ENCODE measurements at regions not wholly inside any gene's neighbourhood (a gene's known extent, or its start where the extent isn't known, plus 50 kb on each side); places are given as distances from the start of the nearest gene placed in this dataset.

- TF ChIP-seq CTCF (IDR thresholded peaks at IDR 0.05) = no peak; the same call in 1 of the 2 replicates
Measured at GRCh38 chr7:13476881-13477444, 512.5 kb downstream of the ETV1 start.

GRCh38 chr7:13489386-13489785 lies 500.1 kb downstream of the ETV1 start:
- TF ChIP-seq CTCF (IDR thresholded peaks at IDR 0.05) = no peak

- no peak for TF ChIP-seq CTCF (IDR thresholded peaks at IDR 0.05)
Measured at GRCh38 chr7:13496976-13497375, 492.5 kb downstream of the ETV1 start.

- no peak for TF ChIP-seq CTCF (IDR thresholded peaks at IDR 0.05)
Measured at GRCh38 chr7:13508586-13508985, 480.9 kb downstream of the ETV1 start.

- TF ChIP-seq CTCF (IDR thresholded peaks at IDR 0.05) = no peak
Measured at GRCh38 chr7:13518738-13519137, 470.7 kb downstream of the ETV1 start.

GRCh38 chr7:13524076-13524475 lies 465.4 kb downstream of the ETV1 start:
- TF ChIP-seq CTCF (IDR thresholded peaks at IDR 0.05) = no peak

GRCh38 chr7:13532028-13532753 lies 457.3 kb downstream of the ETV1 start:
- no peak for TF ChIP-seq CTCF (IDR thresholded peaks at IDR 0.05)

Data from LNCAP (cell line).